ENCODE measurements at regions not wholly inside any gene's neighbourhood (a gene's known extent, or its start where the extent isn't known, plus 50 kb on each side); places are given as distances from the start of the nearest gene placed in this dataset.

DNA sequence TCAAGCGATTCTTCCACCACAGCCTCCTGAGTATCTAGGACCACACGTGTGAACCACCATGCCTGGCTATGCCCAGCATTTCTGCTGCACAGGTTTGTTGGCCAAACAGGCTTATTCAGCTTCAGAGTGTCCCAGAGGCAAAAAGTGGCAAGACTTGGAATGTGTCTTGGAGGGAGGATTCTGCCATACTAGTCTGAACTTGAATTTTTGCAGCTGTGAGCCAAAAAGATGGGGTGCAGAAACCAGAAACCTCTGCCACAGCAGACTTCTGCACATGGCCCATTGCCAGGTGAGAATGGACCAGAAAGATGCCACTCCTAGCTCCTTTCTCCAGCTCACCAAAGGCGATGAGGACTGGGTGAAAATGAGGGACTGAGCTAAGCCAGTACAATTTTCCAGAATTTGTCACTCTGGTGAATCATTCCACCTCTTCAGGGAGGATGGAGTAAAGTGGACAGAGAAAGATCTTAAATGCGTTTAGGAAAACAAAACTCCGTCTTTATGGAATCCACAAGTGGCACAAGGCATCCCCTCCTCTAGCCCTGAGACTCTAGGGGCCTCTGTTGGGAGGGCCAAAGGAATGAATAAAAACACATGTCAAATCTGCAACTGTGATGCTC, 369.1 kb upstream of the CLNK start:
- TF ChIP-seq, protein P1, sequence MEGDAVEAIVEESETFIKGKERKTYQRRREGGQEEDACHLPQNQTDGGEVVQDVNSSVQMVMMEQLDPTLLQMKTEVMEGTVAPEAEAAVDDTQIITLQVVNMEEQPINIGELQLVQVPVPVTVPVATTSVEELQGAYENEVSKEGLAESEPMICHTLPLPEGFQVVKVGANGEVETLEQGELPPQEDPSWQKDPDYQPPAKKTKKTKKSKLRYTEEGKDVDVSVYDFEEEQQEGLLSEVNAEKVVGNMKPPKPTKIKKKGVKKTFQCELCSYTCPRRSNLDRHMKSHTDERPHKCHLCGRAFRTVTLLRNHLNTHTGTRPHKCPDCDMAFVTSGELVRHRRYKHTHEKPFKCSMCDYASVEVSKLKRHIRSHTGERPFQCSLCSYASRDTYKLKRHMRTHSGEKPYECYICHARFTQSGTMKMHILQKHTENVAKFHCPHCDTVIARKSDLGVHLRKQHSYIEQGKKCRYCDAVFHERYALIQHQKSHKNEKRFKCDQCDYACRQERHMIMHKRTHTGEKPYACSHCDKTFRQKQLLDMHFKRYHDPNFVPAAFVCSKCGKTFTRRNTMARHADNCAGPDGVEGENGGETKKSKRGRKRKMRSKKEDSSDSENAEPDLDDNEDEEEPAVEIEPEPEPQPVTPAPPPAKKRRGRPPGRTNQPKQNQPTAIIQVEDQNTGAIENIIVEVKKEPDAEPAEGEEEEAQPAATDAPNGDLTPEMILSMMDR (IDR thresholded peaks at IDR 0.05), result no peak
- TF ChIP-seq POLR2A (IDR thresholded peaks at IDR 0.05) (no peak), POLR2AphosphoS5 (IDR thresholded peaks at IDR 0.05; ENCODE audit: insufficient read depth in 1 of 2, low read depth in 1 of 2) (no peak)
